ENCODE measurements at regions not wholly inside any gene's neighbourhood (a gene's known extent, or its start where the extent isn't known, plus 50 kb on each side); places are given as distances from the start of the nearest gene placed in this dataset.

GRCh38 chr9:30075022-30075421 is 2309.4 kb upstream of the ACO1 start:
- H3K4me3 ChIP-seq, result no peak overlapping the region
- WGBS, 3 donors, result 87 to 88% (median 87%) methylated on average over 15 of the region's 15 CpGs
- no peaks in the 10 kb centered on the region for H3K9me3 ChIP-seq
- H3K4me1 ChIP-seq (ENCODE audit: insufficient read depth), result no peaks in the 10 kb centered on the region
- no peak overlapping the region for H3K27ac ChIP-seq
- intact Hi-C loops (cut with DNase I), result no loop called here
- DNase-seq, result no peak
- no peaks in the 10 kb centered on the region for H3K27me3 ChIP-seq
- TF ChIP-seq POLR2A (IDR thresholded peaks at IDR 0.05) (no peak), EP300 (IDR thresholded peaks at IDR 0.05) (no peak), CTCF (IDR thresholded peaks at IDR 0.05) (no peak)
- no peaks in the 10 kb centered on the region for H3K36me3 ChIP-seq

GRCh38 chr9:30075451-30076199 is 2308.8 kb upstream of the ACO1 start:
- Histone ChIP-seq H3K4me3 (no peak overlapping the region), H3K4me1 (ENCODE audit: insufficient read depth) (no peaks in the 10 kb centered on the region), H3K36me3 (no peaks in the 10 kb centered on the region), H3K9me3 (no peaks in the 10 kb centered on the region), H3K27me3 (no peaks in the 10 kb centered on the region), H3K27ac (no peak overlapping the region)
- TF ChIP-seq POLR2A (IDR thresholded peaks at IDR 0.05), result no peak
- no peak for TF ChIP-seq CTCF (IDR thresholded peaks at IDR 0.05)
- TF ChIP-seq EP300 (IDR thresholded peaks at IDR 0.05), result no peak
- DNase-seq, result no peak
- intact Hi-C loops (cut with DNase I), result no loop called here
- 41 to 61% (median 56%) methylated on average over 3 of the region's 3 CpGs for WGBS, 3 donors

GRCh38 chr9:30078195-30078594 is 2306.2 kb upstream of the ACO1 start:
- no peaks in the 10 kb centered on the region for H3K4me1 ChIP-seq (ENCODE audit: insufficient read depth)
- DNase-seq, result no peak
- no peaks in the 10 kb centered on the region for H3K36me3 ChIP-seq
- 96 to 98% (median 97%) methylated on average over 2 of the region's 2 CpGs for WGBS, 3 donors
- H3K9me3 ChIP-seq, result no peaks in the 10 kb centered on the region
- H3K4me3 ChIP-seq, result no peak overlapping the region
- intact Hi-C loops (cut with DNase I), result no loop called here
- TF ChIP-seq POLR2A (IDR thresholded peaks at IDR 0.05) (no peak), EP300 (IDR thresholded peaks at IDR 0.05) (no peak), CTCF (IDR thresholded peaks at IDR 0.05) (no peak)
- no peak overlapping the region for H3K27ac ChIP-seq
- H3K27me3 ChIP-seq, result no peaks in the 10 kb centered on the region

- Histone ChIP-seq H3K27ac (no peak overlapping the region), H3K4me1 (ENCODE audit: insufficient read depth) (no peaks in the 10 kb centered on the region), H3K36me3 (no peaks in the 10 kb centered on the region), H3K4me3 (no peak overlapping the region), H3K9me3 (no peaks in the 10 kb centered on the region), H3K27me3 (no peaks in the 10 kb centered on the region)
- no peak for DNase-seq
- 91 to 94% (median 92%) methylated on average over 5 of the region's 5 CpGs for WGBS, 3 donors
- TF ChIP-seq POLR2A (IDR thresholded peaks at IDR 0.05) (no peak), EP300 (IDR thresholded peaks at IDR 0.05) (no peak), CTCF (IDR thresholded peaks at IDR 0.05) (no peak)
- intact Hi-C loops (cut with DNase I), result no loop called here
These were observed 2295.0 kb upstream of the ACO1 start for GRCh38 chr9:30089428-30089827.

All from ovary (tissue), 7 donors.